Lung (tissue), 11 donors: ENCODE measurements at regions not wholly inside any gene's neighbourhood (a gene's known extent, or its start where the extent isn't known, plus 50 kb on each side); places are given as distances from the start of the nearest gene placed in this dataset.

Experiments used
- ATAC-seq: fragments of 200-7000 bp; cut with Tn5 transposase; one replicate; pipeline ENCODE4 v1.9.1; 2020; ENCODE audit warnings: moderate number of reproducible peaks; ENCODE audit not compliant: insufficient read depth, low FRiP score
- DNase-seq, 3 donors: peaks; one replicate each; pipeline ENCODE4 v3.0.0-alpha.2; 2013 to 2017
- H3K27ac ChIP-seq, 2 donors: one replicate each; pipeline ENCODE4 v1.5.1; 2013; ENCODE audit warnings: mild to moderate bottlenecking in 2 of 2, moderate library complexity in 2 of 2, control low read depth in 1 of 2, inconsistent platforms in 1 of 2, low read depth in 1 of 2, low read length in 1 of 2
- H3K27me3 ChIP-seq, 3 donors: one replicate each; pipeline ENCODE4 v1.5.1; 2013; ENCODE audit warnings: low read length in 2 of 3; ENCODE audit not compliant: control insufficient read depth in 3 of 3, insufficient read depth in 3 of 3
- H3K36me3 ChIP-seq, 4 donors: one replicate each; pipeline ENCODE4 v1.5.1; 2013; ENCODE audit warnings: low read length in 4 of 4, mild to moderate bottlenecking in 1 of 4, moderate library complexity in 1 of 4; ENCODE audit not compliant: control insufficient read depth in 4 of 4, insufficient read depth in 4 of 4
- H3K4me1 ChIP-seq, 5 donors: one replicate each; pipeline ENCODE4 v1.5.1; 2013; ENCODE audit warnings: low read length in 5 of 5, mild to moderate bottlenecking in 2 of 5, moderate library complexity in 1 of 5; ENCODE audit not compliant: control insufficient read depth in 5 of 5, insufficient read depth in 5 of 5
- H3K4me3 ChIP-seq: one replicate; pipeline ENCODE4 v1.5.1; 2013; ENCODE audit warnings: mild to moderate bottlenecking, control low read depth, moderate library complexity
- H3K9ac ChIP-seq, 2 donors: one replicate each; pipeline ENCODE4 v1.5.1; 2013; ENCODE audit warnings: low read length in 2 of 2, control low read depth in 1 of 2; ENCODE audit not compliant: insufficient read depth in 1 of 2
- H3K9me3 ChIP-seq, 4 donors: one replicate each; pipeline ENCODE4 v1.5.1; 2013; ENCODE audit warnings: low read length in 3 of 4, mild to moderate bottlenecking in 1 of 4, moderate library complexity in 1 of 4; ENCODE audit not compliant: control insufficient read depth in 4 of 4, insufficient read depth in 3 of 4
- CTCF ChIP-seq: IDR thresholded peaks from 2 replicates; pipeline ENCODE4 v1.5.1; 2012; ENCODE audit warnings: mild to moderate bottlenecking; ENCODE audit errors: control extremely low read depth, extremely low read depth
- WGBS, 2 donors: extraction: QIAGEN DNeasy Blood & Tissue Kit; methylation state at CpG; one replicate each; pipeline ENCODE4 v1.1.7; 2013; 5-methylcytosine and 5-hydroxymethylcytosine counted together
- donor health status: control.
- donor health status: control.
- donor health status: Bipolar disorder and iron deficiency.
- donor health status: healthy.
- donor health status: DM: yes; HTN: yes; CAD: no.

GRCh38 chr5:32848681-32849080 is 137.6 kb downstream of the NPR3 start:
- WGBS, 2 donors, result 62 to 87% methylated on average over 3 of the region's 3 CpGs
- H3K9ac ChIP-seq, result no peak overlapping the region
- no peaks in the 10 kb centered on the region for H3K36me3 ChIP-seq
- no peak overlapping the region for H3K4me3 ChIP-seq
- no peak for ATAC-seq
- DNase-seq, result peak in 2 of 3 donors; percentile 11 to 13
- no peak for TF ChIP-seq CTCF
- H3K9me3 ChIP-seq, result peaks cover 0 to 2% (median 0%) of the 10 kb centered on the region in 4 donors
- H3K27me3 ChIP-seq, result no peaks in the 10 kb centered on the region
- H3K27ac ChIP-seq, result no peak overlapping the region
- peaks cover 0 to 1% (median 0%) of the 10 kb centered on the region in 5 donors for H3K4me1 ChIP-seq

GRCh38 chr5:32850817-32851496 is 139.8 kb downstream of the NPR3 start:
- peaks cover 0 to 1% (median 0%) of the 10 kb centered on the region in 5 donors for H3K4me1 ChIP-seq
- TF ChIP-seq CTCF, result no peak
- peaks cover 0 to 2% (median 0%) of the 10 kb centered on the region in 4 donors for H3K9me3 ChIP-seq
- no peak overlapping the region for H3K4me3 ChIP-seq
- DNase-seq (no peak), ATAC-seq (no peak)
- H3K27me3 ChIP-seq, result no peaks in the 10 kb centered on the region
- H3K9ac ChIP-seq, result no peak overlapping the region
- WGBS, 2 donors, result 88 to 97% methylated on average over 5 of the region's 5 CpGs
- H3K36me3 ChIP-seq, result no peaks in the 10 kb centered on the region
- H3K27ac ChIP-seq, result no peak overlapping the region

GRCh38 chr5:32851559-32852173 is 140.5 kb downstream of the NPR3 start:
- Histone ChIP-seq H3K9me3 (peaks cover 0 to 2% (median 0%) of the 10 kb centered on the region in 4 donors), H3K36me3 (no peaks in the 10 kb centered on the region), H3K9ac (no peak overlapping the region), H3K4me3 (no peak overlapping the region), H3K27ac (no peak overlapping the region), H3K27me3 (no peaks in the 10 kb centered on the region), H3K4me1 (peaks cover 0 to 1% (median 0%) of the 10 kb centered on the region in 5 donors)
- no peak for TF ChIP-seq CTCF
- DNase-seq (no peak), ATAC-seq (no peak)
- WGBS, 2 donors, result 88 to 93% methylated on average over 7 of the region's 7 CpGs
